ENCODE measurements at regions not wholly inside any gene's neighbourhood (a gene's known extent, or its start where the extent isn't known, plus 50 kb on each side); places are given as distances from the start of the nearest gene placed in this dataset.

DNA sequence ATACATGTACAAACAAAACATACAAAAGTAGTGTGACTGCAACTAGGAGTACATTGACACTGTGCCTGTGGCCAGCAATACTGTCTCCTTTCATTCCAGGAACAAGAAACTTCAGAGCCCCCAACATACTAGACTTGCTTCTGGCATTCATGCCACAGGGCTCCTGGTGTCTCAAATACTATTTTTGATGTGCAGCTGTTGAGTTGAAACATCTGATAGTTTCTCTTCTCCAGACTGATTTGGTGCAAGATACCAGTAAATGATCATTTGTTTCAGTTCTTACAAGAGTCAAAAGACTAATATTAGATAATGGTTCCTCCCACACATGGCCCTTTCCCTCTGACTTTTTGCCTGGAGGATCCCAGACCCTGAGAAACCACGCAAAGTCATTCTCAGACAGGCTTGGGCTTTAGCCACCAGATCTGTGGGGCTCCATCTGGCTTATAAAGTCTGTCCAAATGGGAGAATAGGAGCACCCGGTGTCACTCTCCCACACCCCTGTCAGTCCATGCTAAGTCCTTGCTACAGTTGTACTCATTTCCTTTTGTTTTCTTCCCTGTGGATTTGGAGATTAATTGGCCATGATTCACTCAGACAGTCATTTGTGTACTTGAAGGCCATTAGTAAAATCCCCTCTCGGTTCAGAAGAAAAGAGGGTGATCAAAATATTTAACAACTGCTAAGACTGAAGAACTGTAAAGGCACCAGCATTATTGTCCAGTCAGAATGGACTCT, 163.5 kb upstream of the RUNX1 start:
- TF ChIP-seq CEBPB (IDR thresholded peaks at IDR 0.05) = no peak
- TF ChIP-seq, protein P1, sequence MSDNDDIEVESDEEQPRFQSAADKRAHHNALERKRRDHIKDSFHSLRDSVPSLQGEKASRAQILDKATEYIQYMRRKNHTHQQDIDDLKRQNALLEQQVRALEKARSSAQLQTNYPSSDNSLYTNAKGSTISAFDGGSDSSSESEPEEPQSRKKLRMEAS (IDR thresholded peaks at IDR 0.05) = no peak
- no peak for TF ChIP-seq RAD21 (IDR thresholded peaks at IDR 0.05; ENCODE audit: low read depth)
- no peak for TF ChIP-seq ZBTB7A (IDR thresholded peaks at IDR 0.05; ENCODE audit: low read depth)
- no peak for TF ChIP-seq NFIC (IDR thresholded peaks at IDR 0.05)
- TF ChIP-seq, protein P2, sequence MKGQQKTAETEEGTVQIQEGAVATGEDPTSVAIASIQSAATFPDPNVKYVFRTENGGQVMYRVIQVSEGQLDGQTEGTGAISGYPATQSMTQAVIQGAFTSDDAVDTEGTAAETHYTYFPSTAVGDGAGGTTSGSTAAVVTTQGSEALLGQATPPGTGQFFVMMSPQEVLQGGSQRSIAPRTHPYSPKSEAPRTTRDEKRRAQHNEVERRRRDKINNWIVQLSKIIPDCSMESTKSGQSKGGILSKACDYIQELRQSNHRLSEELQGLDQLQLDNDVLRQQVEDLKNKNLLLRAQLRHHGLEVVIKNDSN (IDR thresholded peaks at IDR 0.05) = no peak
- TF ChIP-seq EGR1 (IDR thresholded peaks at IDR 0.05) = no peak
- no peak for TF ChIP-seq YY1 (IDR thresholded peaks at IDR 0.05; ENCODE audit: low read depth)
- TF ChIP-seq TCF12 (IDR thresholded peaks at IDR 0.05; ENCODE audit: low read depth) = no peak
- TF ChIP-seq EP300 (IDR thresholded peaks at IDR 0.05; ENCODE audit: borderline replicate concordance) = no peak
- no peak for TF ChIP-seq CREB1 (IDR thresholded peaks at IDR 0.05; ENCODE audit: low read depth)
- TF ChIP-seq TAF1 (IDR thresholded peaks at IDR 0.05; ENCODE audit: low read depth) = no peak
- TF ChIP-seq FOXM1 (IDR thresholded peaks at IDR 0.05; ENCODE audit: borderline replicate concordance, low read depth) = no peak
- TF ChIP-seq, protein P3, sequence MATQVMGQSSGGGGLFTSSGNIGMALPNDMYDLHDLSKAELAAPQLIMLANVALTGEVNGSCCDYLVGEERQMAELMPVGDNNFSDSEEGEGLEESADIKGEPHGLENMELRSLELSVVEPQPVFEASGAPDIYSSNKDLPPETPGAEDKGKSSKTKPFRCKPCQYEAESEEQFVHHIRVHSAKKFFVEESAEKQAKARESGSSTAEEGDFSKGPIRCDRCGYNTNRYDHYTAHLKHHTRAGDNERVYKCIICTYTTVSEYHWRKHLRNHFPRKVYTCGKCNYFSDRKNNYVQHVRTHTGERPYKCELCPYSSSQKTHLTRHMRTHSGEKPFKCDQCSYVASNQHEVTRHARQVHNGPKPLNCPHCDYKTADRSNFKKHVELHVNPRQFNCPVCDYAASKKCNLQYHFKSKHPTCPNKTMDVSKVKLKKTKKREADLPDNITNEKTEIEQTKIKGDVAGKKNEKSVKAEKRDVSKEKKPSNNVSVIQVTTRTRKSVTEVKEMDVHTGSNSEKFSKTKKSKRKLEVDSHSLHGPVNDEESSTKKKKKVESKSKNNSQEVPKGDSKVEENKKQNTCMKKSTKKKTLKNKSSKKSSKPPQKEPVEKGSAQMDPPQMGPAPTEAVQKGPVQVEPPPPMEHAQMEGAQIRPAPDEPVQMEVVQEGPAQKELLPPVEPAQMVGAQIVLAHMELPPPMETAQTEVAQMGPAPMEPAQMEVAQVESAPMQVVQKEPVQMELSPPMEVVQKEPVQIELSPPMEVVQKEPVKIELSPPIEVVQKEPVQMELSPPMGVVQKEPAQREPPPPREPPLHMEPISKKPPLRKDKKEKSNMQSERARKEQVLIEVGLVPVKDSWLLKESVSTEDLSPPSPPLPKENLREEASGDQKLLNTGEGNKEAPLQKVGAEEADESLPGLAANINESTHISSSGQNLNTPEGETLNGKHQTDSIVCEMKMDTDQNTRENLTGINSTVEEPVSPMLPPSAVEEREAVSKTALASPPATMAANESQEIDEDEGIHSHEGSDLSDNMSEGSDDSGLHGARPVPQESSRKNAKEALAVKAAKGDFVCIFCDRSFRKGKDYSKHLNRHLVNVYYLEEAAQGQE (IDR thresholded peaks at IDR 0.05; ENCODE audit: low read depth) = no peak
- no peak for TF ChIP-seq TEAD4 (IDR thresholded peaks at IDR 0.05)

DNA sequence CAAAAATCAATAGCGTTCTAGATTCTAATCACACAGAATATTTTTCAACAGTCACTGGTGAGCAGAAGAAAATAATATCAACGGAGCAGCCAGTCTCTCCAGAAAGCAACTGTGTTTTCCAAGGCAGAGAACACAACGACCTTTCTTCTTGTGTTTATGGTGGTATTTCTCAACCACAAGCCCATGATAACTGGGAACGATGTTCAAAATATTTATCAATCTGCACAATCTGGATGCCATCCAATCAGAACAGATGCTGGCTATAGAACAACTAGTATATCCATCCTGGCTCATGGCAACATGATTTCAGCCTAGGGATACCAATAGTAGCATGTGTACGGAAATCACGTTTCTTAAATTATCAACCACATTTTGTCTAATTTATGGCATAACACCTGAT, 162.7 kb upstream of the RUNX1 start:
- no peak for TF ChIP-seq EGR1 (IDR thresholded peaks at IDR 0.05)
- TF ChIP-seq, protein P3 (IDR thresholded peaks at IDR 0.05; ENCODE audit: low read depth) = no peak
- TF ChIP-seq ZBTB7A (IDR thresholded peaks at IDR 0.05; ENCODE audit: low read depth) = no peak
- TF ChIP-seq YY1 (IDR thresholded peaks at IDR 0.05; ENCODE audit: low read depth) = no peak
- TF ChIP-seq RAD21 (IDR thresholded peaks at IDR 0.05; ENCODE audit: low read depth) = no peak
- no peak for TF ChIP-seq NFIC (IDR thresholded peaks at IDR 0.05)

DNA sequence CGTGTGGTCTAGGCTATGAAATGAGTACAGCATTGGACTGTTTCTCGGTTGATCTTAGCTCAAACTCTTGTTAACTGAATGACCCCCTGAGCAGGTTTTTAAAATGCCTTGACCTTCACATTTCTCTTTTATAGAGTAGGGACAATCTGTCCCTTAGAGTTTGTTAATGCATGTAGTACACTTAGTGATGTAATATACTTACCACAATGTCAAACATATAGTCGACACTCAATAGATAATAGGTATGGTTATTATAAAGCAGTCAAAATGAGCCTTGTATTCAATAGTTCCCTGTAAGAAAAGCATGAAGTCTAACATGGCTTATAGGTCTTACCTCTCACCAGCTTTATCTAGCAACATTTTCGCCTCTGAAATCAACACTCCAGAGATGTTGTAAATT, 161.0 kb upstream of the RUNX1 start:
- TF ChIP-seq TCF12 (IDR thresholded peaks at IDR 0.05; ENCODE audit: low read depth) (no peak), CREB1 (IDR thresholded peaks at IDR 0.05; ENCODE audit: low read depth) (no peak), TEAD4 (IDR thresholded peaks at IDR 0.05) (no peak), TAF1 (IDR thresholded peaks at IDR 0.05; ENCODE audit: low read depth) (no peak), ZBTB7A (IDR thresholded peaks at IDR 0.05; ENCODE audit: low read depth) (no peak), CEBPB (IDR thresholded peaks at IDR 0.05) (no peak), EP300 (IDR thresholded peaks at IDR 0.05; ENCODE audit: borderline replicate concordance) (no peak), FOXM1 (IDR thresholded peaks at IDR 0.05; ENCODE audit: borderline replicate concordance, low read depth) (no peak), EGR1 (IDR thresholded peaks at IDR 0.05) (no peak), RAD21 (IDR thresholded peaks at IDR 0.05; ENCODE audit: low read depth) (no peak)
- TF ChIP-seq, protein P2 (IDR thresholded peaks at IDR 0.05) = no peak
- TF ChIP-seq, protein P3 (IDR thresholded peaks at IDR 0.05; ENCODE audit: low read depth) = no peak

DNA sequence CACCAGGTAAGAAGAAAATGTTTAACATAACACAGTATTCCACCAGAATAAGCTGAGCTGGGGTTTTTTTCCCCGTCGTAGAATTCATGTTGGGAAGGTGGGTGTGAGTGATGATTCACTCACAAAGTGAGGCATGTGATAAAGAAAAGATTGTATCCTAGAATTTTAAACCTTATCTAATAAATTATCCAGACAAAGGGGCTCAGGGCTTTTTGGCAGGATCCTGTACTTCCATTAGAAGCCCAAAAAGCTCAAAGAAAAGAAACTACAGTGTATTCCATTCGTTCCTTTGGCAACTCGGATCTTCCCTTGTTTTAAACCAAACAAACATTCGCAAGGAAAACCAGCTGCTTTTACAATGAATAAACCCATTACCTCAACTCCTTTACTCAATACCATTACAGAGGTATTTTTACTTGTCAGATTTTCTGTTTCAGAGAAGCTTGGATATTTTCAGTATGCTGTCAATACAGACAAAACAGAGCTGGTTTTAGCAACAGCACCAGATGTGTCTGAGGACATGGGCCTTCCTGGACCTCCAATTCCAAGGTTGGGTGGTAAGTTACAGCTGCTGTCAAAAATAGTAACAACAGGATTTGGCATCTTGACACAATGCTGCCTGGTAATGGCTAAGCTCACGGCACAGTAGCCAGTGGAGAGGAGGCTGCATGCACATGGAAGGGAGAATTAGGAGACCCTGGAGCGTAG, 159.9 kb upstream of the RUNX1 start:
- TF ChIP-seq ZBTB7A (IDR thresholded peaks at IDR 0.05; ENCODE audit: low read depth) (no peak), EP300 (IDR thresholded peaks at IDR 0.05; ENCODE audit: borderline replicate concordance) (no peak), NFIC (IDR thresholded peaks at IDR 0.05) (no peak), YY1 (IDR thresholded peaks at IDR 0.05; ENCODE audit: low read depth) (no peak), RAD21 (IDR thresholded peaks at IDR 0.05; ENCODE audit: low read depth) (no peak), TCF12 (IDR thresholded peaks at IDR 0.05; ENCODE audit: low read depth) (no peak), FOXM1 (IDR thresholded peaks at IDR 0.05; ENCODE audit: borderline replicate concordance, low read depth) (no peak), TAF1 (IDR thresholded peaks at IDR 0.05; ENCODE audit: low read depth) (no peak), CREB1 (IDR thresholded peaks at IDR 0.05; ENCODE audit: low read depth) (no peak), CEBPB (IDR thresholded peaks at IDR 0.05) (no peak), EGR1 (IDR thresholded peaks at IDR 0.05) (no peak), TEAD4 (IDR thresholded peaks at IDR 0.05) (no peak)
- TF ChIP-seq, protein P3 (IDR thresholded peaks at IDR 0.05; ENCODE audit: low read depth) = no peak
- TF ChIP-seq, protein P2 (IDR thresholded peaks at IDR 0.05) = no peak
- TF ChIP-seq, protein P1 (IDR thresholded peaks at IDR 0.05) = no peak

All from Ishikawa (cell line).